Neural progenitor cell (in vitro differentiated cells): ENCODE measurements at regions not wholly inside any gene's neighbourhood (a gene's known extent, or its start where the extent isn't known, plus 50 kb on each side); places are given as distances from the start of the nearest gene placed in this dataset.

ENCODE experiments used
- DNase-seq: peaks from one replicate; pipeline ENCODE4 v3.0.0-alpha.2; 2016; ENCODE audit warnings: low spot score
- H2AFZ ChIP-seq: fragments of 200-600 bp; sonication (generic); replicated peaks from 2 replicates; pipeline ENCODE4 v1.6.1; 2016; ENCODE audit warnings: antibody characterized with exemption
- H3F3A ChIP-seq: fragments of 200-600 bp; sonication (generic); 2 replicates; pipeline ENCODE4 v1.6.1; 2016; ENCODE audit warnings: antibody characterized with exemption, low read depth
- H3K27ac ChIP-seq: fragments of 200-600 bp; sonication (generic); 2 replicates; pipeline ENCODE4 v1.5.1; 2016; ENCODE audit warnings: mild to moderate bottlenecking
- H3K27me3 ChIP-seq: fragments of 200-600 bp; sonication (generic); 2 replicates; pipeline ENCODE4 v1.6.1; 2016; ENCODE audit warnings: mild to moderate bottlenecking, moderate library complexity
- H3K36me3 ChIP-seq: fragments of 200-600 bp; sonication (generic); 2 replicates; pipeline ENCODE4 v1.5.1; 2016
- H3K4me1 ChIP-seq: fragments of 200-600 bp; sonication (generic); 2 replicates; pipeline ENCODE4 v1.6.1; 2016; ENCODE audit warnings: mixed run types
- H3K4me2 ChIP-seq: fragments of 200-600 bp; sonication (generic); 2 replicates; pipeline ENCODE4 v1.6.1; 2016
- H3K4me3 ChIP-seq: fragments of 200-600 bp; sonication (generic); 2 replicates; pipeline ENCODE4 v1.5.1; 2016
- H3K79me2 ChIP-seq: fragments of 200-600 bp; sonication (generic); 2 replicates; pipeline ENCODE4 v1.6.1; 2016; ENCODE audit warnings: low read depth
- H3K9ac ChIP-seq: fragments of 200-600 bp; sonication (generic); 2 replicates; pipeline ENCODE4 v1.6.1; 2016
- H3K9me3 ChIP-seq: fragments of 200-600 bp; sonication (generic); 2 replicates; pipeline ENCODE4 v1.5.1; 2016; ENCODE audit warnings: low read depth
- H4K20me1 ChIP-seq: fragments of 200-600 bp; sonication (generic); 2 replicates; pipeline ENCODE4 v1.6.1; 2016; ENCODE audit warnings: low read depth
- H3K27ac Mint-ChIP-seq: 3 replicates; pipeline ENCODE4 v1.8.0; 2021; ENCODE audit warnings: mixed read lengths
- H3K27me3 Mint-ChIP-seq: 2 replicates; pipeline ENCODE4 v1.8.0; 2022; ENCODE audit warnings: low read depth, mild to moderate bottlenecking, inconsistent platforms, moderate library complexity, mixed read lengths; ENCODE audit not compliant: insufficient read depth
- H3K36me3 Mint-ChIP-seq: 3 replicates; pipeline ENCODE4 v1.8.0; 2021; ENCODE audit warnings: mixed read lengths
- H3K4me1 Mint-ChIP-seq: 3 replicates; pipeline ENCODE4 v1.8.0; 2021; ENCODE audit warnings: mixed read lengths
- H3K4me3 Mint-ChIP-seq: 3 replicates; pipeline ENCODE4 v1.8.0; 2021; ENCODE audit warnings: mild to moderate bottlenecking, moderate library complexity, mixed read lengths
- H3K9me3 Mint-ChIP-seq: 3 replicates; pipeline ENCODE4 v1.8.0; 2020; ENCODE audit warnings: mixed read lengths
- EZH2 ChIP-seq: fragments of 200-600 bp; sonication (generic); IDR thresholded peaks from 2 replicates; pipeline ENCODE4 v1.6.1; 2017; ENCODE audit warnings: antibody characterized with exemption, mild to moderate bottlenecking, moderate library complexity
- EZH2phosphoT487 ChIP-seq: fragments of 200-600 bp; sonication (generic); IDR thresholded peaks from 2 replicates; pipeline ENCODE4 v1.6.1; 2017; ENCODE audit warnings: antibody characterized with exemption
- TF ChIP-seq, protein P1 (sequence below): fragments of 200-600 bp; sonication (generic); IDR thresholded peaks from 2 replicates; pipeline ENCODE4 v1.5.1; 2017; ENCODE audit warnings: antibody characterized with exemption, mild to moderate bottlenecking

DNA sequence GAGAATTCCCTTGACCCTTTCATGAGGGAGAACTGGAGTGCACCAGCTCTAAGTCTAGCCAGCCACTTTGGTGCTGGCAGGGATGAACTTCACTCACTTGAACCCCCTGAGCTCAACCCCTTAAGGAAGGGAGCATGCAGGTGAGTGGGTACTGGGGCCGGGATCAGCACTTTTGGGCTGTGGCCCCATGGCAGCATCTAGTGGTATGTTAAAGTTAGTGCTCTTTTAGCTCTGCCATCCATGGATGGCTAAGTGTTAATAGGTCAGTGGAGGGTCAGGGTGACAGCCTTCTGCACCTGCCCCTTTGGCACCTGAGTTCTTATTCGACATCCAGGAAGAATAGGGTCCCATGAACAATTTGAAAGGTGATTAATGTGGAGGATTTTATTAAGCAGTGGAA is 689.0 kb upstream of the FSHR start:
- Mint-ChIP-seq H3K36me3 (no peaks in the 10 kb centered on the region), H3K27me3 (peaks cover 2% of the 10 kb centered on the region), H3K9me3 (peaks cover 7% of the 10 kb centered on the region), H3K4me1 (peaks cover 5% of the 10 kb centered on the region), H3K27ac (no peak overlapping the region), H3K4me3 (no peak overlapping the region)
- Histone ChIP-seq H3K9me3 (no peaks in the 10 kb centered on the region), H3K79me2 (no peaks in the 10 kb centered on the region), H2AFZ (no peak overlapping the region), H3K27me3 (no peaks in the 10 kb centered on the region), H3K36me3 (no peaks in the 10 kb centered on the region), H4K20me1 (no peaks in the 10 kb centered on the region), H3K4me3 (no peak overlapping the region), H3F3A (no peaks in the 10 kb centered on the region), H3K4me2 (no peak overlapping the region), H3K9ac (no peak overlapping the region), H3K27ac (no peak overlapping the region), H3K4me1 (no peaks in the 10 kb centered on the region)
- TF ChIP-seq EZH2phosphoT487 (no peak), EZH2 (no peak)
- TF ChIP-seq, protein P1, sequence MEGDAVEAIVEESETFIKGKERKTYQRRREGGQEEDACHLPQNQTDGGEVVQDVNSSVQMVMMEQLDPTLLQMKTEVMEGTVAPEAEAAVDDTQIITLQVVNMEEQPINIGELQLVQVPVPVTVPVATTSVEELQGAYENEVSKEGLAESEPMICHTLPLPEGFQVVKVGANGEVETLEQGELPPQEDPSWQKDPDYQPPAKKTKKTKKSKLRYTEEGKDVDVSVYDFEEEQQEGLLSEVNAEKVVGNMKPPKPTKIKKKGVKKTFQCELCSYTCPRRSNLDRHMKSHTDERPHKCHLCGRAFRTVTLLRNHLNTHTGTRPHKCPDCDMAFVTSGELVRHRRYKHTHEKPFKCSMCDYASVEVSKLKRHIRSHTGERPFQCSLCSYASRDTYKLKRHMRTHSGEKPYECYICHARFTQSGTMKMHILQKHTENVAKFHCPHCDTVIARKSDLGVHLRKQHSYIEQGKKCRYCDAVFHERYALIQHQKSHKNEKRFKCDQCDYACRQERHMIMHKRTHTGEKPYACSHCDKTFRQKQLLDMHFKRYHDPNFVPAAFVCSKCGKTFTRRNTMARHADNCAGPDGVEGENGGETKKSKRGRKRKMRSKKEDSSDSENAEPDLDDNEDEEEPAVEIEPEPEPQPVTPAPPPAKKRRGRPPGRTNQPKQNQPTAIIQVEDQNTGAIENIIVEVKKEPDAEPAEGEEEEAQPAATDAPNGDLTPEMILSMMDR: no peak
- DNase-seq: no peak

DNA sequence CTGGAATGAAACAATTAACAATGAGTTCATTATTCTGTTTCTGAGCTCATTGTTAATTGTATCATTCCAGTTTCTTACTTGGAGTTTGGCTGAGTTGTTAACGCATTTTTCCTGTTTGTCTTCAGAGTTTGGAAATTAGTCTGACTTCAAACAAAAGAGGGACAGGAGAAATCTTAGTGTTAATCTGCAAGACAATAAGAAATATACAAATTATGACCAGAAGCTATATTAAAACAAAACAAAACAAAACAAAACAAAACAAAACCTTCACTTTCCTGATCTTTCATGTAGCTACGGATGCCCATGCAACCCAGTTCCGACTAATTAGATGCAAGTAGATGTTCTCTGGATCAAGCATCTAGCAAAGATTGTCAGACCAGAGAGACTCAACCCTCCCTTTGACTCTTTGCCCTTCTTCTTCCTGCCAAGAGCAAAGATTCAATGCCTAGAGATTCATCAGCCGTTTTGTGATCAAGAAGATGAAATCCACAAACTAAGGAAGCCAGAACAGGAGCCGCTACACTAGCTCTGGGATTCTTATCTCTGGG is 686.2 kb upstream of the FSHR start:
- no peak overlapping the region for H3K27ac ChIP-seq
- peaks cover 3% of the 10 kb centered on the region for H3K4me1 Mint-ChIP-seq
- no peak overlapping the region for H3K4me3 ChIP-seq
- H3K27me3 ChIP-seq: no peaks in the 10 kb centered on the region
- H2AFZ ChIP-seq: no peak overlapping the region
- H3K36me3 ChIP-seq: no peaks in the 10 kb centered on the region
- DNase-seq: no peak
- peaks cover 2% of the 10 kb centered on the region for H3K27me3 Mint-ChIP-seq
- H3K4me2 ChIP-seq: no peak overlapping the region
- no peak overlapping the region for H3K27ac Mint-ChIP-seq
- H3K79me2 ChIP-seq: no peaks in the 10 kb centered on the region
- H3K36me3 Mint-ChIP-seq: no peaks in the 10 kb centered on the region
- TF ChIP-seq EZH2 (no peak), EZH2phosphoT487 (no peak)
- TF ChIP-seq, protein P1: no peak
- H3K4me3 Mint-ChIP-seq: no peak overlapping the region
- no peak overlapping the region for H3K9ac ChIP-seq
- peaks cover 3% of the 10 kb centered on the region for H3K4me1 ChIP-seq
- H3K9me3 ChIP-seq: no peaks in the 10 kb centered on the region
- H3K9me3 Mint-ChIP-seq: peaks cover 7% of the 10 kb centered on the region
- H3F3A ChIP-seq: no peaks in the 10 kb centered on the region
- H4K20me1 ChIP-seq: no peaks in the 10 kb centered on the region

DNA sequence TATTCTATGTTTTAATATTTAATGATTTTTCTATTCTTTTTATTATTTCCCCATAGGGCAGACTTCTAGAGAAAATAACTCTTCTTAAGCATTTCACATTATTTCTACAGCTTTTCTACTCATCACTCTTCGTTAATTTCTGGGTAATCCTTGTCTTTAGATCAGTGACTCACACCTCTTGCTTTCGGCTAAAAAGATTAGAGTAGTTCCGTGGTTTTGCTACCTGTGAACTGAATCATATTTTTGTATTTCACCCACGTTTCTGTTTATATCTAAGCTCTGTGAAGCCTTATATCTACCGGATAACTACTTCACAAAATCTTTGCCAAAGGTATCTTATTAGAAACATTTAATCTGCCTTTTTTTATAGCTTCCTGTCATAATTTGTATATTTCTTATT is 685.5 kb upstream of the FSHR start:
- no peak for DNase-seq
- H3K27ac Mint-ChIP-seq: no peak overlapping the region
- peaks cover 7% of the 10 kb centered on the region for H3K9me3 Mint-ChIP-seq
- H3K4me3 Mint-ChIP-seq: no peak overlapping the region
- H3K27me3 ChIP-seq: no peaks in the 10 kb centered on the region
- no peak overlapping the region for H3K9ac ChIP-seq
- peaks cover 4% of the 10 kb centered on the region for H3K27me3 Mint-ChIP-seq
- no peak overlapping the region for H3K4me3 ChIP-seq
- H3K4me1 ChIP-seq: peaks cover 3% of the 10 kb centered on the region
- no peaks in the 10 kb centered on the region for H3K9me3 ChIP-seq
- no peaks in the 10 kb centered on the region for H3K36me3 ChIP-seq
- no peaks in the 10 kb centered on the region for H3K36me3 Mint-ChIP-seq
- no peaks in the 10 kb centered on the region for H3K79me2 ChIP-seq
- H3K4me1 Mint-ChIP-seq: no peaks in the 10 kb centered on the region
- no peak overlapping the region for H2AFZ ChIP-seq
- no peaks in the 10 kb centered on the region for H3F3A ChIP-seq
- TF ChIP-seq, protein P1: no peak
- no peak for TF ChIP-seq EZH2
- no peak for TF ChIP-seq EZH2phosphoT487
- H3K27ac ChIP-seq: no peak overlapping the region
- no peaks in the 10 kb centered on the region for H4K20me1 ChIP-seq
- no peak overlapping the region for H3K4me2 ChIP-seq
